GM20000 (cell line): ENCODE measurements at regions not wholly inside any gene's neighbourhood (a gene's known extent, or its start where the extent isn't known, plus 50 kb on each side); places are given as distances from the start of the nearest gene placed in this dataset.
"Not testable (repeated sequence)": the region's sequence is repeated elsewhere in the genome, so short reads cannot be mapped to it uniquely, and the experiment has no call there.

ENCODE experiments used
- DNase-seq: peaks from one replicate; pipeline ENCODE4 v3.0.0; 2012; ENCODE audit warnings: low spot score
- CTCF ChIP-seq: IDR thresholded peaks from 2 replicates; pipeline ENCODE4 v1.5.1; 2012; ENCODE audit warnings: mild to moderate bottlenecking, control low read depth; ENCODE audit errors: extremely low read depth, missing control alignments

- no peak for TF ChIP-seq CTCF
- no peak for DNase-seq
Measured at GRCh38 chr17:16880121-16880842, 91.6 kb downstream of the TNFRSF13B start.

- no peak for TF ChIP-seq CTCF
- no peak for DNase-seq
Measured at GRCh38 chr17:16879686-16880085, 92.2 kb downstream of the TNFRSF13B start.

- TF ChIP-seq CTCF, result no peak
- DNase-seq, result no peak
Measured at GRCh38 chr17:16878606-16879005, 93.3 kb downstream of the TNFRSF13B start.

- no peak for DNase-seq
Measured at GRCh38 chr17:16878084-16878483, 93.8 kb downstream of the TNFRSF13B start.

GRCh38 chr17:16877099-16877498 lies 94.8 kb downstream of the TNFRSF13B start:
- DNase-seq, result no peak

More at GRCh38 chr17:16878084-16878483, 93.8 kb downstream of the TNFRSF13B start:
- TF ChIP-seq CTCF, result no peak

GRCh38 chr17:16875662-16876061 lies 96.3 kb downstream of the TNFRSF13B start:
- TF ChIP-seq CTCF, result no peak
- DNase-seq, result no peak

More at GRCh38 chr17:16877099-16877498, 94.8 kb downstream of the TNFRSF13B start:
- no peak for TF ChIP-seq CTCF

GRCh38 chr17:16874216-16874615 lies 97.7 kb downstream of the TNFRSF13B start:
- DNase-seq, result not testable (repeated sequence)
